ENCODE measurements at regions not wholly inside any gene's neighbourhood (a gene's known extent, or its start where the extent isn't known, plus 50 kb on each side); places are given as distances from the start of the nearest gene placed in this dataset.
"Not testable (repeated sequence)": the region's sequence is repeated elsewhere in the genome, so short reads cannot be mapped to it uniquely, and the experiment has no call there.

DNA sequence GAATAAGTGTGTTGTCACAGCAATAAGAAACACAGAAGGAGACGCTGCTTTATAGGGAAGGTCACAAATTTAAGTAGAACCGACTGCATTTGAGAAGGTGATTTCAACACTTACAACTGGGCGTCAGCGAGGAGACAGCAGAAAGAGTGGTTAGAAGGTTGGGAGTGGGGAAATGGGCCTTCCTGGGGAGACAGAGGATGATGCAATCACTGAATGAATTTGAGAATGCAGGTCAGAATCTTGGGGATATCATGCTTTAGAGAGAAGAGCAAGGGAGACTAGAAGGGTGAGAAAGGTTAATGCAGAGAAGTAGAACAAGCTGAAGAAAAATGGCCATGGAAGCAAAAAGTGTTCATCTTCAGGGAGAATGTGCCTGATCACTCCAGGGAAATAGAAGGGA, 616.1 kb upstream of the FAM98A start:
- H3K4me1 ChIP-seq (ENCODE audit: control insufficient read depth in 1 of 2, insufficient read depth in 2 of 2, low read length in 2 of 2): no peaks in the 10 kb centered on the region
- H3K36me3 ChIP-seq (ENCODE audit: control insufficient read depth in 1 of 2, insufficient read depth in 2 of 2, low read length in 1 of 2): no peaks in the 10 kb centered on the region
- ATAC-seq (ENCODE audit: low FRiP score) (no peak), DNase-seq (no peak)
- intact Hi-C loops (cut with DNase I): no loop called here
- no peak overlapping the region for H3K27ac ChIP-seq (ENCODE audit: low read depth in 1 of 2, low read length in 2 of 2)
- no peaks in the 10 kb centered on the region for H3K27me3 ChIP-seq (ENCODE audit: control insufficient read depth in 1 of 2, insufficient read depth in 2 of 2, low read length in 1 of 2)
- WGBS, 2 donors: 81 to 82% methylated on average over 4 of the region's 4 CpGs
- no peak overlapping the region for H3K4me3 ChIP-seq (ENCODE audit: low read length in 2 of 2)
- no peaks in the 10 kb centered on the region for H3K9me3 ChIP-seq (ENCODE audit: control insufficient read depth, low read length)

GRCh38 chr2:34210382-34210781, 611.3 kb upstream of the FAM98A start:
- H3K27me3 ChIP-seq (ENCODE audit: control insufficient read depth in 1 of 2, insufficient read depth in 2 of 2, low read length in 1 of 2); DNase-seq; intact Hi-C loops (cut with DNase I); H3K4me1 ChIP-seq (ENCODE audit: control insufficient read depth in 1 of 2, insufficient read depth in 2 of 2, low read length in 2 of 2); H3K9me3 ChIP-seq (ENCODE audit: control insufficient read depth, low read length); H3K4me3 ChIP-seq (ENCODE audit: low read length in 2 of 2); ATAC-seq (ENCODE audit: low FRiP score); H3K27ac ChIP-seq (ENCODE audit: low read depth in 1 of 2, low read length in 2 of 2); H3K36me3 ChIP-seq (ENCODE audit: control insufficient read depth in 1 of 2, insufficient read depth in 2 of 2, low read length in 1 of 2): not testable (repeated sequence)
- WGBS, 2 donors: 78 to 85% methylated on average over 8 of the region's 8 CpGs

- ATAC-seq (ENCODE audit: low FRiP score) (no peak), DNase-seq (no peak)
- Histone ChIP-seq H3K4me1 (ENCODE audit: control insufficient read depth in 1 of 2, insufficient read depth in 2 of 2, low read length in 2 of 2) (no peaks in the 10 kb centered on the region), H3K9me3 (ENCODE audit: control insufficient read depth, low read length) (no peaks in the 10 kb centered on the region), H3K4me3 (ENCODE audit: low read length in 2 of 2) (no peak overlapping the region), H3K27me3 (ENCODE audit: control insufficient read depth in 1 of 2, insufficient read depth in 2 of 2, low read length in 1 of 2) (no peaks in the 10 kb centered on the region), H3K27ac (ENCODE audit: low read depth in 1 of 2, low read length in 2 of 2) (no peak overlapping the region), H3K36me3 (ENCODE audit: control insufficient read depth in 1 of 2, insufficient read depth in 2 of 2, low read length in 1 of 2) (no peaks in the 10 kb centered on the region)
- intact Hi-C loops (cut with DNase I): no loop called here
- 87 to 89% methylated on average over 1 of the region's 1 CpG for WGBS, 2 donors
Observed at GRCh38 chr2:34204560-34204959, 605.5 kb upstream of the FAM98A start.

DNA sequence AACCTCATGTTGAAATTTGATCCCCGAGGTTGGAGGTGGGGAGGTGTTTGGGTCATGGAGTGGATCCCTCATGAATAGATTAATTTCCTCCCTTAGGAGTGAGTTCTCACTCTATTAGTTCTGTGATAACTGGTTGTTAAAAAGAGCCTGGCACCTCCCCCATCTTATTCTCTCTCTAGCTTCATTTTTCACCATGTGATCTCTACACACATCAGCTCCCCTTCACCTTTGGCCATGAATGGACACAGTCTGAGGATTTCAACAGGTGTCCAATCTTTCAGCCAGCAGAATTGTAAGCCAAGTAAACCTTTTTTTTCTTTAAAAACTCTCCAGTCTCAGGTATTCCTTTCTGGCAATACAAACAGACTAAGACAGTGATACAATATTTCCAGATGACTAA, 602.0 kb upstream of the FAM98A start:
- no peak overlapping the region for H3K4me3 ChIP-seq (ENCODE audit: low read length in 2 of 2)
- no peaks in the 10 kb centered on the region for H3K36me3 ChIP-seq (ENCODE audit: control insufficient read depth in 1 of 2, insufficient read depth in 2 of 2, low read length in 1 of 2)
- H3K27me3 ChIP-seq (ENCODE audit: control insufficient read depth in 1 of 2, insufficient read depth in 2 of 2, low read length in 1 of 2): no peaks in the 10 kb centered on the region
- DNase-seq (no peak), ATAC-seq (ENCODE audit: low FRiP score) (no peak)
- no peaks in the 10 kb centered on the region for H3K4me1 ChIP-seq (ENCODE audit: control insufficient read depth in 1 of 2, insufficient read depth in 2 of 2, low read length in 2 of 2)
- H3K27ac ChIP-seq (ENCODE audit: low read depth in 1 of 2, low read length in 2 of 2): no peak overlapping the region
- intact Hi-C loops (cut with DNase I): no loop called here
- 75 to 77% methylated on average over 1 of the region's 1 CpG for WGBS, 2 donors
- no peaks in the 10 kb centered on the region for H3K9me3 ChIP-seq (ENCODE audit: control insufficient read depth, low read length)

DNA sequence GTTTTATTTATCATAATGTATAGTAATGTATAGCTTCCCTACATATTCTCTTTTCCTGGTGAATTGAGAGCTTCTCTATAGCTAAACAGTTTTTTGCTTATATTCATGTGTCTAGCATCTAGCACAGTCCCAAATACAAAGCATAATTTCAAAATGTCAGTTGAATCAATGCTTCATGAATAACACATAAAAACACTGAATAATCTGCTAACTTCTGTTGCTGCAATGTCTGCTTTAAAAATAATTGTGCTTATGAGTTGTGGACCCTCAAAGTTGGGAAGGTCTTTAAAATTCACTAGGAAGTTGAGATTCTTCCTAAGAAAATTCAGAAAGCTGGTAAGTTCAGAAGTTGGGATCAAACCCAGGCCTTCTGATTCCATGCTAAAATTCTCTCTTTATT, 600.9 kb upstream of the FAM98A start:
- DNase-seq: no peak
- Histone ChIP-seq H3K27ac (ENCODE audit: low read depth in 1 of 2, low read length in 2 of 2) (no peak overlapping the region), H3K9me3 (ENCODE audit: control insufficient read depth, low read length) (no peaks in the 10 kb centered on the region), H3K4me1 (ENCODE audit: control insufficient read depth in 1 of 2, insufficient read depth in 2 of 2, low read length in 2 of 2) (no peaks in the 10 kb centered on the region), H3K27me3 (ENCODE audit: control insufficient read depth in 1 of 2, insufficient read depth in 2 of 2, low read length in 1 of 2) (no peaks in the 10 kb centered on the region), H3K36me3 (ENCODE audit: control insufficient read depth in 1 of 2, insufficient read depth in 2 of 2, low read length in 1 of 2) (no peaks in the 10 kb centered on the region), H3K4me3 (ENCODE audit: low read length in 2 of 2) (no peak overlapping the region)
- ATAC-seq (ENCODE audit: low FRiP score): no peak
- intact Hi-C loops (cut with DNase I): no loop called here

DNA sequence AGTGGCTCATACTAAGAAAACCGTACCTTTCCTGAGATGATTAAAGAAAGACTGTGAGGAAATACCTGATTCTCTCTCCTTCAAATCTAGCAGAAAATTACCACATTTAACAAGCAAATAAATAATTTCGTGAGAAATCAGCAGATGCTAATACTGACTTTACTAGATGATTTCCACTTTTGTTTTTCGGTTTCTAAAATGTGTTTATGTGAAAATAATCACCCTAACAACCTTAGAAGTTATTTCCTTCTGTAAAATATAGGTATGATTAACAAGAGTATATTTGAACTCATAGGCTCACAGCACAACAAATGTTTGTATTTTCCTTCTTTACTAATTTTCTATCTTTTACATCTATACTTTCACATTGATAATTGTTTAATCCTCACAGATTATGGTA, 594.1 kb upstream of the FAM98A start:
- no peaks in the 10 kb centered on the region for H3K4me1 ChIP-seq (ENCODE audit: control insufficient read depth in 1 of 2, insufficient read depth in 2 of 2, low read length in 2 of 2)
- no peak overlapping the region for H3K27ac ChIP-seq (ENCODE audit: low read depth in 1 of 2, low read length in 2 of 2)
- WGBS, 2 donors: 73 to 80% methylated on average over 3 of the region's 3 CpGs
- H3K4me3 ChIP-seq (ENCODE audit: low read length in 2 of 2): no peak overlapping the region
- no peaks in the 10 kb centered on the region for H3K9me3 ChIP-seq (ENCODE audit: control insufficient read depth, low read length)
- DNase-seq (no peak), ATAC-seq (ENCODE audit: low FRiP score) (no peak)
- intact Hi-C loops (cut with DNase I): no loop called here
- no peaks in the 10 kb centered on the region for H3K36me3 ChIP-seq (ENCODE audit: control insufficient read depth in 1 of 2, insufficient read depth in 2 of 2, low read length in 1 of 2)
- peaks cover 0 to 1% of the 10 kb centered on the region in 2 donors for H3K27me3 ChIP-seq (ENCODE audit: control insufficient read depth in 1 of 2, insufficient read depth in 2 of 2, low read length in 1 of 2)

DNA sequence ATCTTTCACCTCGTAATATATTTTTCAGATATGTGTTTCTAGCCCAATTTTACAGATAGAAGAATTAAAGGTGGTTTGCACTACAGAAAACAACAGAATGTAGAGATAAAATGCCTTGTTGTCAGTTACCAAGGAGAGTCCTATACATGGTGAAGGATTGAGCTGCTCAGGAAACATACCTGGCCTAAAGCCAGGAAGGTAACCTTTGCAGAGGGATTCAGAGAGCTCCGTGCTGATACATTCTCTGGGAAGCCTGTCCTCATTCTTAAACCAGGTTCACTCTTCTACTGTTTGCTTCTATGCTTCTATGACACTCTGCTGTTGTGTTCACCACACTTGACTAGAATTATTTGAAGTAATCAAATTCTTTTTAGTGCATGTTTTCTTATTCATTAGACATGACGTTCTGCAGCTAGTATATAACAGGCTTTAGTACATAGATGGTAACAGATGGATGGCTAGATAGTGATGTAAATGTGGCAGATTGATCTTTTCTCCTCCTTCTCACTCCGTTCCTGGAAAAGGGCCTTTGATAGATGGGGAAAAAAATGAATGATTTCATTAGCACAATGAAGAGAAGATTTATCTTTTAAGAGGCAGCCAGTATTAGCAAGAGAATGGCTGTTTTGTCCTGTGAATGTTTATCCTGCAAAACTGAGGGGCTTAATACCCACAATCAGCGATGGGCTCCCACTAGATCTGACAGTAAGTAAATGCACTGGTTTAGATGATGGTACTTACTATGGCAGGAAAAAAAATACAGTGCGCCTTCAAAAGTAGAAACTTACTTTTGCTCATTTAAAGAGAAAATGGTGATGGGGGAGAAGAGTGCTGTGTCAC, 589.6 kb upstream of the FAM98A start:
- H3K4me3 ChIP-seq (ENCODE audit: low read length in 2 of 2): no peak overlapping the region
- peaks cover 0 to 1% of the 10 kb centered on the region in 2 donors for H3K27me3 ChIP-seq (ENCODE audit: control insufficient read depth in 1 of 2, insufficient read depth in 2 of 2, low read length in 1 of 2)
- no peak overlapping the region for H3K27ac ChIP-seq (ENCODE audit: low read depth in 1 of 2, low read length in 2 of 2)
- no peaks in the 10 kb centered on the region for H3K36me3 ChIP-seq (ENCODE audit: control insufficient read depth in 1 of 2, insufficient read depth in 2 of 2, low read length in 1 of 2)
- ATAC-seq (ENCODE audit: low FRiP score) (no peak), DNase-seq (no peak)
- WGBS, 2 donors: 45 to 50% methylated on average over 6 of the region's 6 CpGs
- H3K4me1 ChIP-seq (ENCODE audit: control insufficient read depth in 1 of 2, insufficient read depth in 2 of 2, low read length in 2 of 2): no peaks in the 10 kb centered on the region
- intact Hi-C loops (cut with DNase I): no loop called here
- H3K9me3 ChIP-seq (ENCODE audit: control insufficient read depth, low read length): no peaks in the 10 kb centered on the region

- 44 to 50% methylated on average over 3 of the region's 3 CpGs for WGBS, 2 donors
- ATAC-seq (ENCODE audit: low FRiP score): no peak
Observed at GRCh38 chr2:34179511-34179910, 580.4 kb upstream of the FAM98A start.

GRCh38 chr2:34178482-34178881, 579.4 kb upstream of the FAM98A start:
- Histone ChIP-seq H3K9me3 (ENCODE audit: control insufficient read depth, low read length) (no peaks in the 10 kb centered on the region), H3K4me3 (ENCODE audit: low read length in 2 of 2) (no peak overlapping the region), H3K36me3 (ENCODE audit: control insufficient read depth in 1 of 2, insufficient read depth in 2 of 2, low read length in 1 of 2) (no peaks in the 10 kb centered on the region), H3K27ac (ENCODE audit: low read depth in 1 of 2, low read length in 2 of 2) (no peak overlapping the region), H3K27me3 (ENCODE audit: control insufficient read depth in 1 of 2, insufficient read depth in 2 of 2, low read length in 1 of 2) (no peaks in the 10 kb centered on the region), H3K4me1 (ENCODE audit: control insufficient read depth in 1 of 2, insufficient read depth in 2 of 2, low read length in 2 of 2) (no peaks in the 10 kb centered on the region)
- no peak for ATAC-seq (ENCODE audit: low FRiP score)
- intact Hi-C loops (cut with DNase I): no loop called here
- no peak for DNase-seq

More at GRCh38 chr2:34179511-34179910, 580.4 kb upstream of the FAM98A start:
- Histone ChIP-seq H3K4me1 (ENCODE audit: control insufficient read depth in 1 of 2, insufficient read depth in 2 of 2, low read length in 2 of 2) (no peaks in the 10 kb centered on the region), H3K27me3 (ENCODE audit: control insufficient read depth in 1 of 2, insufficient read depth in 2 of 2, low read length in 1 of 2) (no peaks in the 10 kb centered on the region), H3K36me3 (ENCODE audit: control insufficient read depth in 1 of 2, insufficient read depth in 2 of 2, low read length in 1 of 2) (no peaks in the 10 kb centered on the region), H3K4me3 (ENCODE audit: low read length in 2 of 2) (no peak overlapping the region), H3K9me3 (ENCODE audit: control insufficient read depth, low read length) (no peaks in the 10 kb centered on the region), H3K27ac (ENCODE audit: low read depth in 1 of 2, low read length in 2 of 2) (no peak overlapping the region)
- intact Hi-C loops (cut with DNase I): no loop called here
- no peak for DNase-seq

Data from aorta (tissue), 5 donors.